Hepatocyte (in vitro differentiated cells): ENCODE measurements at regions not wholly inside any gene's neighbourhood (a gene's known extent, or its start where the extent isn't known, plus 50 kb on each side); places are given as distances from the start of the nearest gene placed in this dataset.

Experiments used
- DNase-seq: peaks from one replicate; pipeline ENCODE4 v3.0.0-alpha.2; 2016; ENCODE audit warnings: low spot score
- H2AFZ ChIP-seq: fragments of 200-600 bp; sonication (generic); 2 replicates; pipeline ENCODE4 v1.6.0; 2016; ENCODE audit warnings: antibody characterized with exemption, mild to moderate bottlenecking
- H3K27ac ChIP-seq: fragments of 200-600 bp; sonication (generic); 2 replicates; pipeline ENCODE4 v1.5.1; 2016; ENCODE audit warnings: mild to moderate bottlenecking
- H3K27me3 ChIP-seq: fragments of 200-600 bp; sonication (generic); 2 replicates; pipeline ENCODE4 v1.6.1; 2016
- H3K36me3 ChIP-seq: fragments of 200-600 bp; sonication (generic); replicated peaks from 2 replicates; pipeline ENCODE4 v1.5.1; 2016; ENCODE audit warnings: low read depth; ENCODE audit not compliant: insufficient read depth
- H3K4me1 ChIP-seq: fragments of 200-600 bp; sonication (generic); 2 replicates; pipeline ENCODE4 v1.5.1; 2016; ENCODE audit warnings: mild to moderate bottlenecking, moderate library complexity; ENCODE audit not compliant: insufficient read depth
- H3K4me2 ChIP-seq: fragments of 200-600 bp; sonication (generic); 2 replicates; pipeline ENCODE4 v1.6.0; 2016
- H3K4me3 ChIP-seq: fragments of 200-600 bp; sonication (generic); 2 replicates; pipeline ENCODE4 v1.5.1; 2016; ENCODE audit warnings: mild to moderate bottlenecking
- H3K79me2 ChIP-seq: fragments of 200-600 bp; sonication (generic); 2 replicates; pipeline ENCODE4 v1.6.0; 2017; ENCODE audit warnings: mild to moderate bottlenecking
- H3K9me2 ChIP-seq: fragments of 200-600 bp; sonication (generic); replicated peaks from 2 replicates; pipeline ENCODE4 v1.6.0; 2017; ENCODE audit warnings: mild to moderate bottlenecking; ENCODE audit not compliant: insufficient read depth
- H3K9me3 ChIP-seq: fragments of 200-600 bp; sonication (generic); 2 replicates; pipeline ENCODE4 v1.5.1; 2016; ENCODE audit warnings: low read depth, mild to moderate bottlenecking
- H4K20me1 ChIP-seq: fragments of 200-600 bp; sonication (generic); 2 replicates; pipeline ENCODE4 v1.6.0; 2016; ENCODE audit warnings: mild to moderate bottlenecking; ENCODE audit not compliant: insufficient read depth, poor library complexity, severe bottlenecking
- EZH2 ChIP-seq: fragments of 200-600 bp; sonication (generic); IDR thresholded peaks from 2 replicates; pipeline ENCODE4 v1.6.1; 2016; ENCODE audit warnings: antibody characterized with exemption, mild to moderate bottlenecking, borderline replicate concordance
- EZH2phosphoT487 ChIP-seq: fragments of 200-600 bp; sonication (generic); IDR thresholded peaks from one replicate; pipeline ENCODE4 v1.6.1; 2018; ENCODE audit warnings: antibody characterized with exemption, mild to moderate bottlenecking, low read depth, moderate library complexity; ENCODE audit not compliant: unreplicated experiment, severe bottlenecking
- WGBS: methylation state at CpG from one replicate; pipeline ENCODE4 v1.1.6; 2016; ENCODE audit warnings: low lambda C conversion rate; ENCODE audit errors: missing lambda C conversion rate; 5-methylcytosine and 5-hydroxymethylcytosine counted together
- TF ChIP-seq, protein P1 (sequence below): fragments of 200-600 bp; sonication (generic); IDR thresholded peaks from 2 replicates; pipeline ENCODE4 v1.5.1; 2016; ENCODE audit warnings: antibody characterized with exemption, mild to moderate bottlenecking; ENCODE audit not compliant: poor library complexity

- no peaks in the 10 kb centered on the region for H3K79me2 ChIP-seq
- no peak overlapping the region for H3K4me3 ChIP-seq
- WGBS = 98% methylated on average over 3 of the region's 3 CpGs
- no peaks in the 10 kb centered on the region for H3K27me3 ChIP-seq
- H3K4me1 ChIP-seq = no peaks in the 10 kb centered on the region
- no peak overlapping the region for H2AFZ ChIP-seq
- no peaks in the 10 kb centered on the region for H3K9me3 ChIP-seq
- H4K20me1 ChIP-seq = no peaks in the 10 kb centered on the region
- H3K9me2 ChIP-seq = no peaks in the 10 kb centered on the region
- TF ChIP-seq EZH2 = no peak
- TF ChIP-seq, protein P1, sequence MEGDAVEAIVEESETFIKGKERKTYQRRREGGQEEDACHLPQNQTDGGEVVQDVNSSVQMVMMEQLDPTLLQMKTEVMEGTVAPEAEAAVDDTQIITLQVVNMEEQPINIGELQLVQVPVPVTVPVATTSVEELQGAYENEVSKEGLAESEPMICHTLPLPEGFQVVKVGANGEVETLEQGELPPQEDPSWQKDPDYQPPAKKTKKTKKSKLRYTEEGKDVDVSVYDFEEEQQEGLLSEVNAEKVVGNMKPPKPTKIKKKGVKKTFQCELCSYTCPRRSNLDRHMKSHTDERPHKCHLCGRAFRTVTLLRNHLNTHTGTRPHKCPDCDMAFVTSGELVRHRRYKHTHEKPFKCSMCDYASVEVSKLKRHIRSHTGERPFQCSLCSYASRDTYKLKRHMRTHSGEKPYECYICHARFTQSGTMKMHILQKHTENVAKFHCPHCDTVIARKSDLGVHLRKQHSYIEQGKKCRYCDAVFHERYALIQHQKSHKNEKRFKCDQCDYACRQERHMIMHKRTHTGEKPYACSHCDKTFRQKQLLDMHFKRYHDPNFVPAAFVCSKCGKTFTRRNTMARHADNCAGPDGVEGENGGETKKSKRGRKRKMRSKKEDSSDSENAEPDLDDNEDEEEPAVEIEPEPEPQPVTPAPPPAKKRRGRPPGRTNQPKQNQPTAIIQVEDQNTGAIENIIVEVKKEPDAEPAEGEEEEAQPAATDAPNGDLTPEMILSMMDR = no peak
- no peak for TF ChIP-seq EZH2phosphoT487
- H3K36me3 ChIP-seq = no peaks in the 10 kb centered on the region
- no peak overlapping the region for H3K4me2 ChIP-seq
- no peak overlapping the region for H3K27ac ChIP-seq
- no peak for DNase-seq
These were observed 354.3 kb downstream of the GPD2 start for GRCh38 chr2:156790343-156791037.

- H3K27ac ChIP-seq = no peak overlapping the region
- no peak for DNase-seq
- no peaks in the 10 kb centered on the region for H3K9me3 ChIP-seq
- H3K36me3 ChIP-seq = no peaks in the 10 kb centered on the region
- no peaks in the 10 kb centered on the region for H4K20me1 ChIP-seq
- H3K79me2 ChIP-seq = no peaks in the 10 kb centered on the region
- no peak overlapping the region for H3K4me3 ChIP-seq
- H3K27me3 ChIP-seq = no peaks in the 10 kb centered on the region
- TF ChIP-seq, protein P1 = no peak
- no peak for TF ChIP-seq EZH2
- no peak for TF ChIP-seq EZH2phosphoT487
- no peaks in the 10 kb centered on the region for H3K4me1 ChIP-seq
- H3K4me2 ChIP-seq = no peak overlapping the region
- H2AFZ ChIP-seq = no peak overlapping the region
- 82% methylated on average over 9 of the region's 9 CpGs for WGBS
- no peaks in the 10 kb centered on the region for H3K9me2 ChIP-seq
These were observed 356.2 kb downstream of the GPD2 start for GRCh38 chr2:156792242-156792840.

DNA sequence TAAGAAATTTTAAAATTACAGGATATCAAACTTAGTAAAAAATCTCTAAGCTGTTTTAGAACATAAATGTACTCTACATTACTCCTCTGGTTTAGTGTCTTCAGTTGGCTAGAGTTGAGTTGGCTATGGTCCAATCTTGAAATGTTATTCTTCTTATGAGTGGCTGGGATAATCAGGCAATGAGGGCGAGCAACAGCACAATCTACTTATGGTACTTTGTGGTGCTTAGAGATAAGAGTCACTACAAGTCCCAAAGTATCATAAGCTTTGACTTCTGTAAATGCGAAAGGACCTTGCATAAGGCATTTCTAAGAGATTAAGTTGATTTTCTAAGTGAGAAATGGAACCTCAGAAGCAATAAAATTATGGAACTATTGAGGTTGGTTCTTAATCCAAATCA is 361.7 kb downstream of the GPD2 start:
- no peaks in the 10 kb centered on the region for H3K79me2 ChIP-seq
- H3K27ac ChIP-seq = no peak overlapping the region
- WGBS = 93% methylated on average over 2 of the region's 2 CpGs
- no peaks in the 10 kb centered on the region for H4K20me1 ChIP-seq
- H3K4me1 ChIP-seq = no peaks in the 10 kb centered on the region
- no peaks in the 10 kb centered on the region for H3K27me3 ChIP-seq
- no peak overlapping the region for H2AFZ ChIP-seq
- H3K36me3 ChIP-seq = no peaks in the 10 kb centered on the region
- TF ChIP-seq EZH2 (no peak), EZH2phosphoT487 (no peak)
- TF ChIP-seq, protein P1 = no peak
- no peak for DNase-seq
- no peaks in the 10 kb centered on the region for H3K9me3 ChIP-seq
- no peaks in the 10 kb centered on the region for H3K9me2 ChIP-seq
- H3K4me3 ChIP-seq = no peak overlapping the region
- H3K4me2 ChIP-seq = no peak overlapping the region
